GM12878 (cell line): ENCODE measurements at regions not wholly inside any gene's neighbourhood (a gene's known extent, or its start where the extent isn't known, plus 50 kb on each side); places are given as distances from the start of the nearest gene placed in this dataset.

Experiments used
- ATAC-seq: fragments of 200-7000 bp; cut with Tn5 transposase; 3 replicates; pipeline ENCODE4 v1.9.1; 2020; ENCODE audit warnings: mild to moderate bottlenecking, moderate library complexity
- BruUV-seq: library from RNA; stranded (reverse); fragments of 400-500 nt; replicated peaks from 2 replicates; lab custom pipeline; 2021; lab: Mats Ljungman, UMichigan
- CTCF ChIA-PET: fragments of 300-600 bp; sonication (Branson Sonifier 250); formaldehyde crosslinking; extraction: SDS; loops from one replicate; lab custom pipeline; 2021; ENCODE audit warnings: inconsistent platforms; lab: Yijun Ruan, JAX
- POLR2A ChIA-PET: fragments of 350-600 bp; formaldehyde crosslinking; extraction: SDS; loops from one replicate; lab custom pipeline; 2021; ENCODE audit warnings: inconsistent platforms; lab: Charles Lee
- RAD21 ChIA-PET: fragments of 300-600 bp; sonication (Branson Sonifier 250); formaldehyde crosslinking; loops from one replicate; lab custom pipeline; 2023; ENCODE audit warnings: antibody characterized with exemption; ENCODE audit not compliant: unreplicated experiment; lab: Charles Lee
- SMC1A ChIA-PET: fragments of 300-600 bp; sonication (Branson Sonifier 250); formaldehyde crosslinking; loops from one replicate; lab custom pipeline; 2023; ENCODE audit not compliant: unreplicated experiment, uncharacterized antibody; lab: Charles Lee
- DNase-seq: peaks from one replicate; pipeline ENCODE4 v3.0.0-alpha.2; 2011; ENCODE audit warnings: low read depth, low spot score
- FAIRE-seq: peaks from 3 replicates; lab custom pipeline; 2011; peaks lifted over from hg19 to GRCh38; lab: Jason Lieb, UNC
- H2AFZ ChIP-seq: 2 replicates; pipeline ENCODE4 v1.6.0; 2011; ENCODE audit warnings: low read depth, low read length, control low read depth; ENCODE audit not compliant: control insufficient read depth
- H3K27ac ChIP-seq: 2 replicates; pipeline ENCODE4 v1.5.1; 2011; ENCODE audit warnings: control low read depth; ENCODE audit not compliant: control insufficient read depth, insufficient read depth
- H3K27me3 ChIP-seq, 2 experiments: replicated peaks in 1 of 2; 2 replicates each; pipeline versions ENCODE4 v1.6.0 to v1.6.1; 2011; ENCODE audit warnings: low read length in 1 of 2; ENCODE audit not compliant: control insufficient read depth in 2 of 2, insufficient read depth in 2 of 2
- H3K36me3 ChIP-seq, 2 experiments: 2 replicates each; pipeline ENCODE4 v1.5.1; 2011; ENCODE audit warnings: low read length in 1 of 2; ENCODE audit not compliant: control insufficient read depth in 2 of 2, insufficient read depth in 2 of 2
- H3K4me1 ChIP-seq: 2 replicates; pipeline ENCODE4 v1.6.1; 2011; ENCODE audit warnings: mild to moderate bottlenecking, low read length, moderate library complexity, mixed read lengths; ENCODE audit not compliant: control insufficient read depth, insufficient read depth
- H3K4me2 ChIP-seq: 2 replicates; pipeline ENCODE4 v1.6.0; 2011; ENCODE audit warnings: control low read depth; ENCODE audit not compliant: control insufficient read depth, insufficient read depth
- H3K4me3 ChIP-seq: fragments of 200-600 bp; sonication (generic); 2 replicates; pipeline ENCODE4 v1.5.1; 2016
- H3K79me2 ChIP-seq: 2 replicates; pipeline ENCODE4 v1.6.0; 2011; ENCODE audit warnings: low read length; ENCODE audit not compliant: control insufficient read depth, insufficient read depth
- H3K9ac ChIP-seq: 2 replicates; pipeline ENCODE4 v1.8.0; 2011; ENCODE audit warnings: low read length, control low read depth, mixed read lengths; ENCODE audit not compliant: control insufficient read depth, insufficient read depth
- H3K9me3 ChIP-seq: replicated peaks from 3 replicates; pipeline ENCODE4 v1.5.1; 2011; ENCODE audit warnings: mild to moderate bottlenecking, low read length; ENCODE audit not compliant: control insufficient read depth, insufficient read depth
- H4K20me1 ChIP-seq: 2 replicates; pipeline ENCODE4 v1.6.0; 2011; ENCODE audit not compliant: control insufficient read depth, insufficient read depth
- CBX3 ChIP-seq: fragments of 200-600 bp; sonication (generic); IDR thresholded peaks from 2 replicates; pipeline ENCODE4 v1.6.1; 2016; ENCODE audit warnings: low read depth, borderline replicate concordance
- CHD2 ChIP-seq: IDR thresholded peaks from 2 replicates; pipeline ENCODE4 v1.6.1; 2011; ENCODE audit warnings: low read depth, low read length, improper control_type of control experiment, borderline replicate concordance
- HDAC2 ChIP-seq: fragments of 200-600 bp; sonication (generic); IDR thresholded peaks from 2 replicates; pipeline ENCODE4 v1.6.1; 2017
- IKZF2 ChIP-seq, 2 experiments: fragments of 450-650 bp; IDR thresholded peaks; 2 replicates each; pipeline ENCODE4 v1.6.1; 2017; ENCODE audit warnings: mild to moderate bottlenecking in 2 of 2, moderate library complexity in 2 of 2
- MTA2 ChIP-seq: fragments of 450-650 bp; IDR thresholded peaks from 2 replicates; pipeline ENCODE4 v1.6.1; 2016; ENCODE audit warnings: low read depth, mild to moderate bottlenecking, moderate library complexity
- NBN ChIP-seq: fragments of 450-650 bp; IDR thresholded peaks from 2 replicates; pipeline ENCODE4 v1.6.1; 2016
- RUNX3 ChIP-seq: IDR thresholded peaks from 2 replicates; pipeline ENCODE4 v1.6.1; 2012; ENCODE audit warnings: low read length, inconsistent platforms
- SMAD1 ChIP-seq: fragments of 450-650 bp; IDR thresholded peaks from 2 replicates; pipeline ENCODE4 v1.6.1; 2018; ENCODE audit warnings: mild to moderate bottlenecking, low read depth; ENCODE audit not compliant: partially characterized antibody
- SP1 ChIP-seq: IDR thresholded peaks from one replicate; pipeline ENCODE4 v1.6.1; 2011; ENCODE audit warnings: low read depth, low read length
- WGBS: methylation state at CpG from one replicate; pipeline ENCODE4 v1.1.6; 2016; ENCODE audit warnings: low lambda C conversion rate; ENCODE audit not compliant: insufficient replicate concordance, insufficient coverage; ENCODE audit errors: missing lambda C conversion rate; 5-methylcytosine and 5-hydroxymethylcytosine counted together
- in situ Hi-C: fragments of 300-500 bp; cut with MboI; formaldehyde crosslinking; loops from 9 replicates; pipeline ENCODE4 v1.14.3; 2018; ENCODE audit warnings: mixed read lengths
- intact Hi-C: fragments of 100-400 bp; cut with micrococcal nuclease; formaldehyde crosslinking; loops from one replicate; pipeline ENCODE4 v1.14.2; 2022; ENCODE audit not compliant: unreplicated experiment
- TF ChIP-seq, protein P1 (sequence below): IDR thresholded peaks from 2 replicates; pipeline ENCODE4 v1.6.1; 2012; ENCODE audit warnings: mild to moderate bottlenecking, low read depth, low read length
- TF ChIP-seq, protein P2 (sequence below): fragments of 450-650 bp; IDR thresholded peaks from 2 replicates; pipeline ENCODE4 v1.6.1; 2017; ENCODE audit warnings: mild to moderate bottlenecking, low read depth, inconsistent platforms; ENCODE audit not compliant: poor library complexity, severe bottlenecking
- TF ChIP-seq, protein P3 (sequence below): IDR thresholded peaks from 2 replicates; pipeline ENCODE4 v1.6.1; 2012; ENCODE audit warnings: low read length, inconsistent platforms
- TF ChIP-seq, protein P4 (sequence below): IDR thresholded peaks from 2 replicates; pipeline ENCODE4 v1.6.1; 2011; ENCODE audit warnings: mild to moderate bottlenecking, low read depth, low read length, moderate library complexity; ENCODE audit not compliant: insufficient replicate concordance
- TF ChIP-seq, protein P5 (sequence below): fragments of 450-650 bp; IDR thresholded peaks from 2 replicates; pipeline ENCODE4 v1.6.1; 2017; ENCODE audit warnings: low read depth, mild to moderate bottlenecking, moderate library complexity

DNA sequence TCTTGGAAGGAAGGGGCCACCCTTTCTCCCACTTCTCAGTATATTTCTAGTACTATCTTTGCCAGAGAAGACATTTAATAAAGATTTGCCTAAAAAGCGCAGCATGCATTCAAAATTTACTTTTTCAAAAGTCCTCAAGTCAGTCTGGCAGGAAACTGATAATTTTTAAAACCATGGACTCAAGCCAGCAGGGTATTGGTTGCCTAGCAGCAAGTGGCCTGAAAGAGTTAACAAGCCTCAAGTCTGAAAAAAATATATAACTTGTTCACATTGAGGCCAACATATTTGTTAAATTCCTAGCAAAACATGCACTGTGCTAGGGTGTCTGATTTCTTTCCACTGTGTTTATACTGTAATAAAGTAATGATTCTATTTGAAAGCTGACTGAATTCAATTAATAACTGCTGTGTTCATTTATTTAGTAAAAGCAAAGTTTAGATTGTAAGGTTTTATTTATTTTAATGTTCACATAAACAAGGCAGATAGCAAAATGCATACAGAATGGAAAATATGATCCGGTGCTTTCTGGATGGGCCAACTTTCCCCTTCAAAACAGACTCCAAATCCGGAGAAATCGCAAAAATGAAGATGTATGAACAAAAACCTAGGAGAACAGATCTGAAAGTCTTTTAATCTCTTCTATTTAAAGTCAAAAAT is 218.5 kb upstream of the FGF13 start:
- H3K79me2 ChIP-seq = no peaks in the 10 kb centered on the region
- H3K9ac ChIP-seq = no peak overlapping the region
- ChIA-PET CTCF (no interaction called here), POLR2A (no interaction called here), SMC1A (no interaction called here), RAD21 (no interaction called here)
- H3K4me3 ChIP-seq = no peak overlapping the region
- H3K4me2 ChIP-seq = no peak overlapping the region
- 0% methylated on average over 4 of the region's 4 CpGs for WGBS
- H3K27me3 ChIP-seq = no peaks in the 10 kb centered on the region
- no peaks in the 10 kb centered on the region for H4K20me1 ChIP-seq
- no peaks in the 10 kb centered on the region for H3K36me3 ChIP-seq
- BruUV-seq = no TSS peak
- intact Hi-C loops = no loop called here
- H3K9me3 ChIP-seq = no peaks in the 10 kb centered on the region
- in situ Hi-C loops = no loop called here
- H3K4me1 ChIP-seq = no peaks in the 10 kb centered on the region
- ATAC-seq (no peak), FAIRE-seq (no peak), DNase-seq (no peak)
- H2AFZ ChIP-seq = no peak overlapping the region
- H3K27ac ChIP-seq = no peak overlapping the region
- TF ChIP-seq CHD2 = no peak
- TF ChIP-seq, protein P1, sequence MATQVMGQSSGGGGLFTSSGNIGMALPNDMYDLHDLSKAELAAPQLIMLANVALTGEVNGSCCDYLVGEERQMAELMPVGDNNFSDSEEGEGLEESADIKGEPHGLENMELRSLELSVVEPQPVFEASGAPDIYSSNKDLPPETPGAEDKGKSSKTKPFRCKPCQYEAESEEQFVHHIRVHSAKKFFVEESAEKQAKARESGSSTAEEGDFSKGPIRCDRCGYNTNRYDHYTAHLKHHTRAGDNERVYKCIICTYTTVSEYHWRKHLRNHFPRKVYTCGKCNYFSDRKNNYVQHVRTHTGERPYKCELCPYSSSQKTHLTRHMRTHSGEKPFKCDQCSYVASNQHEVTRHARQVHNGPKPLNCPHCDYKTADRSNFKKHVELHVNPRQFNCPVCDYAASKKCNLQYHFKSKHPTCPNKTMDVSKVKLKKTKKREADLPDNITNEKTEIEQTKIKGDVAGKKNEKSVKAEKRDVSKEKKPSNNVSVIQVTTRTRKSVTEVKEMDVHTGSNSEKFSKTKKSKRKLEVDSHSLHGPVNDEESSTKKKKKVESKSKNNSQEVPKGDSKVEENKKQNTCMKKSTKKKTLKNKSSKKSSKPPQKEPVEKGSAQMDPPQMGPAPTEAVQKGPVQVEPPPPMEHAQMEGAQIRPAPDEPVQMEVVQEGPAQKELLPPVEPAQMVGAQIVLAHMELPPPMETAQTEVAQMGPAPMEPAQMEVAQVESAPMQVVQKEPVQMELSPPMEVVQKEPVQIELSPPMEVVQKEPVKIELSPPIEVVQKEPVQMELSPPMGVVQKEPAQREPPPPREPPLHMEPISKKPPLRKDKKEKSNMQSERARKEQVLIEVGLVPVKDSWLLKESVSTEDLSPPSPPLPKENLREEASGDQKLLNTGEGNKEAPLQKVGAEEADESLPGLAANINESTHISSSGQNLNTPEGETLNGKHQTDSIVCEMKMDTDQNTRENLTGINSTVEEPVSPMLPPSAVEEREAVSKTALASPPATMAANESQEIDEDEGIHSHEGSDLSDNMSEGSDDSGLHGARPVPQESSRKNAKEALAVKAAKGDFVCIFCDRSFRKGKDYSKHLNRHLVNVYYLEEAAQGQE = no peak
- TF ChIP-seq, protein P2, sequence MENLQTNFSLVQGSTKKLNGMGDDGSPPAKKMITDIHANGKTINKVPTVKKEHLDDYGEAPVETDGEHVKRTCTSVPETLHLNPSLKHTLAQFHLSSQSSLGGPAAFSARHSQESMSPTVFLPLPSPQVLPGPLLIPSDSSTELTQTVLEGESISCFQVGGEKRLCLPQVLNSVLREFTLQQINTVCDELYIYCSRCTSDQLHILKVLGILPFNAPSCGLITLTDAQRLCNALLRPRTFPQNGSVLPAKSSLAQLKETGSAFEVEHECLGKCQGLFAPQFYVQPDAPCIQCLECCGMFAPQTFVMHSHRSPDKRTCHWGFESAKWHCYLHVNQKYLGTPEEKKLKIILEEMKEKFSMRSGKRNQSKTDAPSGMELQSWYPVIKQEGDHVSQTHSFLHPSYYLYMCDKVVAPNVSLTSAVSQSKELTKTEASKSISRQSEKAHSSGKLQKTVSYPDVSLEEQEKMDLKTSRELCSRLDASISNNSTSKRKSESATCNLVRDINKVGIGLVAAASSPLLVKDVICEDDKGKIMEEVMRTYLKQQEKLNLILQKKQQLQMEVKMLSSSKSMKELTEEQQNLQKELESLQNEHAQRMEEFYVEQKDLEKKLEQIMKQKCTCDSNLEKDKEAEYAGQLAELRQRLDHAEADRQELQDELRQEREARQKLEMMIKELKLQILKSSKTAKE = no peak
- TF ChIP-seq SP1 = no peak
- TF ChIP-seq NBN = no peak
- TF ChIP-seq, protein P3, sequence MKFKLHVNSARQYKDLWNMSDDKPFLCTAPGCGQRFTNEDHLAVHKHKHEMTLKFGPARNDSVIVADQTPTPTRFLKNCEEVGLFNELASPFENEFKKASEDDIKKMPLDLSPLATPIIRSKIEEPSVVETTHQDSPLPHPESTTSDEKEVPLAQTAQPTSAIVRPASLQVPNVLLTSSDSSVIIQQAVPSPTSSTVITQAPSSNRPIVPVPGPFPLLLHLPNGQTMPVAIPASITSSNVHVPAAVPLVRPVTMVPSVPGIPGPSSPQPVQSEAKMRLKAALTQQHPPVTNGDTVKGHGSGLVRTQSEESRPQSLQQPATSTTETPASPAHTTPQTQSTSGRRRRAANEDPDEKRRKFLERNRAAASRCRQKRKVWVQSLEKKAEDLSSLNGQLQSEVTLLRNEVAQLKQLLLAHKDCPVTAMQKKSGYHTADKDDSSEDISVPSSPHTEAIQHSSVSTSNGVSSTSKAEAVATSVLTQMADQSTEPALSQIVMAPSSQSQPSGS = no peak
- no peak for TF ChIP-seq MTA2
- TF ChIP-seq CBX3 = no peak
- no peak for TF ChIP-seq SMAD1
- TF ChIP-seq, protein P4, sequence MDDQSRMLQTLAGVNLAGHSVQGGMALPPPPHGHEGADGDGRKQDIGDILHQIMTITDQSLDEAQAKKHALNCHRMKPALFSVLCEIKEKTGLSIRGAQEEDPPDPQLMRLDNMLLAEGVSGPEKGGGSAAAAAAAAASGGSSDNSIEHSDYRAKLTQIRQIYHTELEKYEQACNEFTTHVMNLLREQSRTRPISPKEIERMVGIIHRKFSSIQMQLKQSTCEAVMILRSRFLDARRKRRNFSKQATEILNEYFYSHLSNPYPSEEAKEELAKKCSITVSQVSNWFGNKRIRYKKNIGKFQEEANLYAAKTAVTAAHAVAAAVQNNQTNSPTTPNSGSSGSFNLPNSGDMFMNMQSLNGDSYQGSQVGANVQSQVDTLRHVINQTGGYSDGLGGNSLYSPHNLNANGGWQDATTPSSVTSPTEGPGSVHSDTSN = no peak
- TF ChIP-seq IKZF2 (IDR thresholded peaks at IDR 0.05) = no peak
- no peak for TF ChIP-seq RUNX3
- TF ChIP-seq, protein P5, sequence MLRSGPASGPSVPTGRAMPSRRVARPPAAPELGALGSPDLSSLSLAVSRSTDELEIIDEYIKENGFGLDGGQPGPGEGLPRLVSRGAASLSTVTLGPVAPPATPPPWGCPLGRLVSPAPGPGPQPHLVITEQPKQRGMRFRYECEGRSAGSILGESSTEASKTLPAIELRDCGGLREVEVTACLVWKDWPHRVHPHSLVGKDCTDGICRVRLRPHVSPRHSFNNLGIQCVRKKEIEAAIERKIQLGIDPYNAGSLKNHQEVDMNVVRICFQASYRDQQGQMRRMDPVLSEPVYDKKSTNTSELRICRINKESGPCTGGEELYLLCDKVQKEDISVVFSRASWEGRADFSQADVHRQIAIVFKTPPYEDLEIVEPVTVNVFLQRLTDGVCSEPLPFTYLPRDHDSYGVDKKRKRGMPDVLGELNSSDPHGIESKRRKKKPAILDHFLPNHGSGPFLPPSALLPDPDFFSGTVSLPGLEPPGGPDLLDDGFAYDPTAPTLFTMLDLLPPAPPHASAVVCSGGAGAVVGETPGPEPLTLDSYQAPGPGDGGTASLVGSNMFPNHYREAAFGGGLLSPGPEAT = no peak
- no peak for TF ChIP-seq HDAC2
